Sigmoid colon (tissue), 4 donors: ENCODE measurements at regions not wholly inside any gene's neighbourhood (a gene's known extent, or its start where the extent isn't known, plus 50 kb on each side); places are given as distances from the start of the nearest gene placed in this dataset.

Experiments
- POLR2A ChIP-seq, 2 donors: fragments of 450-650 bp; IDR thresholded peaks; one replicate each; pipeline ENCODE4 v1.6.1; 2016; ENCODE audit warnings: antibody characterized with exemption in 2 of 2, mild to moderate bottlenecking in 2 of 2, moderate library complexity in 2 of 2
- POLR2AphosphoS5 ChIP-seq, 4 donors: sonication (generic); formaldehyde crosslinking; IDR thresholded peaks; one replicate each; pipeline ENCODE4 v1.6.1; 2017; ENCODE audit warnings: antibody characterized with exemption in 4 of 4
- TF ChIP-seq, protein P1 (sequence below), 4 experiments: fragments of 450-650 bp in 3 of 4; fragments of 200-600 bp in 1 of 4; IDR thresholded peaks; one replicate each; pipeline ENCODE4 v1.5.1; 2016 to 2019; ENCODE audit warnings: antibody characterized with exemption in 4 of 4, mild to moderate bottlenecking in 3 of 4, moderate library complexity in 2 of 4

DNA sequence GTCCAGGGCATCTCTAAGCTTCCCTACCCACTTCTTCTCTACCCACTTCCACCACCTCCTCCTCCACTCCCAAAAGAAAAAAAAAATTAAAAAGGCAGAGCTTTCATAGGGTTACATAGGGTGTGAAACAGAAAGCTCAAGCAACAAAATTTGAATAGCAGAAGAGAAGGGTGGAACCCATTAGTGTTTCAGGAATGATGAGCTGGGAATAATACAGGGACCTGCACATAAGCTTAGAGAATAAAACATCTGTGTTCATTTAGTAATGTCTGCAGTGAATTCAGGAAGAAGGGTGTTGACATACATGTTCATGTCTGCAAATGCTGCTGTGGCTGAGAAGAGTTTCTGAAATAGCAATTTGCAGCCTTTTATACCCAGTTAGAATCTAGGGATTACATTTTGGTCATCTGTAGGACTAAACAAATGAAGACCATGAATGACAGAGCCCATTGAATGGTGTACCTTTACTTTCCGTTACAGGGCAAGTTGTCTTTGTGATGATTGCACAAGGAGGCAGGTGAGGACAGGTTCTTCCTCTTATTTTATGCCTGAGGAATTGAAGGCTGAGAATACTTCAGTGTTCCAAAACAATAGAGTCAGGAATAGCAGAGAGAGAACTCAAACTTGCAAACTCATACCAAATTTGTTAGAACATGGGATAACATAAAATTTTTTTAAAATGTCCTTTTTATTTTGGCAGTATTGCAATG is 975.1 kb downstream of the TFAP2A start:
- TF ChIP-seq, protein P1, sequence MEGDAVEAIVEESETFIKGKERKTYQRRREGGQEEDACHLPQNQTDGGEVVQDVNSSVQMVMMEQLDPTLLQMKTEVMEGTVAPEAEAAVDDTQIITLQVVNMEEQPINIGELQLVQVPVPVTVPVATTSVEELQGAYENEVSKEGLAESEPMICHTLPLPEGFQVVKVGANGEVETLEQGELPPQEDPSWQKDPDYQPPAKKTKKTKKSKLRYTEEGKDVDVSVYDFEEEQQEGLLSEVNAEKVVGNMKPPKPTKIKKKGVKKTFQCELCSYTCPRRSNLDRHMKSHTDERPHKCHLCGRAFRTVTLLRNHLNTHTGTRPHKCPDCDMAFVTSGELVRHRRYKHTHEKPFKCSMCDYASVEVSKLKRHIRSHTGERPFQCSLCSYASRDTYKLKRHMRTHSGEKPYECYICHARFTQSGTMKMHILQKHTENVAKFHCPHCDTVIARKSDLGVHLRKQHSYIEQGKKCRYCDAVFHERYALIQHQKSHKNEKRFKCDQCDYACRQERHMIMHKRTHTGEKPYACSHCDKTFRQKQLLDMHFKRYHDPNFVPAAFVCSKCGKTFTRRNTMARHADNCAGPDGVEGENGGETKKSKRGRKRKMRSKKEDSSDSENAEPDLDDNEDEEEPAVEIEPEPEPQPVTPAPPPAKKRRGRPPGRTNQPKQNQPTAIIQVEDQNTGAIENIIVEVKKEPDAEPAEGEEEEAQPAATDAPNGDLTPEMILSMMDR (IDR thresholded peaks at IDR 0.05) = no peak
- TF ChIP-seq POLR2A (IDR thresholded peaks at IDR 0.05) (no peak), POLR2AphosphoS5 (IDR thresholded peaks at IDR 0.05) (no peak)
